ENCODE measurements at regions not wholly inside any gene's neighbourhood (a gene's known extent, or its start where the extent isn't known, plus 50 kb on each side); places are given as distances from the start of the nearest gene placed in this dataset.

DNA sequence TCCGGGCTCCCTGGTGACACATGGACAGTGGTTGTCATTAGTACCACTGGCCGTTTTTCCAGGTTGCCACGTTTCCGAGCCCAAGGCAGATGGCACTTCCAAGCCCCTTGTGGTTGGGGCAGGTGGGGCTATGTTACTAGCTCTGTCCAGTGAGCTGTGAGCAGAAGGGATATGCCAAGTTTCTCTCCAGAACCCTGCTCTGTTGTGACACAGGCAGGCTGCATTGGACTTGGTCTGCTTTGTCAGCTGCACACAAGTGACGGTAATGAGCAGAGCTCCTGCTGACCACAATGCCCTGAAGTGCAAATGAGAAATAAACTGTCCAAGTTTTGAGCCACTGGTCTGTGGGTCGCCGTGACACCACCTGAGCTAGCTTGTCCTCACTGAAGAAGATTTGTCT, 118.8 kb downstream of the GYPC start:
- no peak for DNase-seq (ENCODE audit: low spot score)

DNA sequence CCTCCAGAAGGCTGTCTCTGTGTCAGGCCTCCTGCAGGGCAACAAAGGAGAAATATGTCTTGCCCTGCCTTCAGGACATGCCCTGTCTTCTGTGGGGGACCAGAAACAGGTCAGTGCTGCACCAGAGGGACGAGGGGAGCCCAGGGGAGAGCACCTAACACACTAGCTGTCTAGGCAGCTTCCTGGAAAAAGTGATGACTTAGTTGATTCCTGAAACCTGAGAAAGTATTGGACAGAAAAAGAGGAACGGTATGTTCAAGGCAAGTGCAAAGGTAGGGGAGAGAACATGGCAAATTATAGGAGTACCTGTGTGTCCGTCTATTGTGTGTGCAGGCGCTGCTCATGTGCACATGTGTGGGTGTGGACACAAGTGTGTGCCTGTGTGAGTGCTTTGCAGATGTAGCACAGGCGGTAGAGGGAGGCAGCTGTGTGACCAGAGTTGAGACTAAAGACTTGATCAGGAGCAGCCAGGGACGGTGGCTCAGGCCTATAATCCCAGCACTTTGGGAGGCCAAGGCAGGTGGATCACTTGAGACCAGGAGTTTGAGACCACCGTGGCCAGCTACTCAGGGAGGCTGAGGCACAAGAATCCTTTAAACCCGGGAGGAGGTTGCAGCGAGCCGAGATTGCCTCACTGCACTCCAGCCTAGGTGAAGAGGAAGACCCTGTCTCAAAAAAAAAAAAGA, 119.5 kb downstream of the GYPC start:
- DNase-seq (ENCODE audit: low spot score): no peak

DNA sequence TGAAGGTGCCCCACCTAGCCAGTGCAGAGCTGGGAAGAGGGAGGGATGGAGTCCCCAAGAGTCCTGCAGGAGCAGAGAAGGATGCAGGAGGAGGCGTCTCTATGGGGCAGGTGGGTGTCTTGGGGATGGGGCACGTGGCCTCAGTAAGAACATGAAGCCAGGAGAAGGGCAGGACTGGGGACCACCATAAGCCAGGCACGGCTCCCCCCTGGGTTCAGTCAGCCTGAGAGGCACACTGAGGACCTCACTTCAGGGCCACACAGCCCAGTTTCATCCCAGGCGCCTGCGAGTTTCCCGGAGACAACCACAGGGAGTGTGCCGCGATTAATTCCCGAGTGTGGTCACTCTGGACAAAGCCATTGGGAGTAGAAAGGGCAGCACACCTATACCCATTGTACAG, 120.3 kb downstream of the GYPC start:
- no peak for DNase-seq (ENCODE audit: low spot score)

- DNase-seq (ENCODE audit: low spot score): peak; percentile 71
These were observed 121.0 kb downstream of the GYPC start for GRCh38 chr2:126776692-126777619.

GRCh38 chr2:126777620-126777978, 121.1 kb upstream of the TEX51 start:
- no peak for DNase-seq (ENCODE audit: low spot score)

DNA sequence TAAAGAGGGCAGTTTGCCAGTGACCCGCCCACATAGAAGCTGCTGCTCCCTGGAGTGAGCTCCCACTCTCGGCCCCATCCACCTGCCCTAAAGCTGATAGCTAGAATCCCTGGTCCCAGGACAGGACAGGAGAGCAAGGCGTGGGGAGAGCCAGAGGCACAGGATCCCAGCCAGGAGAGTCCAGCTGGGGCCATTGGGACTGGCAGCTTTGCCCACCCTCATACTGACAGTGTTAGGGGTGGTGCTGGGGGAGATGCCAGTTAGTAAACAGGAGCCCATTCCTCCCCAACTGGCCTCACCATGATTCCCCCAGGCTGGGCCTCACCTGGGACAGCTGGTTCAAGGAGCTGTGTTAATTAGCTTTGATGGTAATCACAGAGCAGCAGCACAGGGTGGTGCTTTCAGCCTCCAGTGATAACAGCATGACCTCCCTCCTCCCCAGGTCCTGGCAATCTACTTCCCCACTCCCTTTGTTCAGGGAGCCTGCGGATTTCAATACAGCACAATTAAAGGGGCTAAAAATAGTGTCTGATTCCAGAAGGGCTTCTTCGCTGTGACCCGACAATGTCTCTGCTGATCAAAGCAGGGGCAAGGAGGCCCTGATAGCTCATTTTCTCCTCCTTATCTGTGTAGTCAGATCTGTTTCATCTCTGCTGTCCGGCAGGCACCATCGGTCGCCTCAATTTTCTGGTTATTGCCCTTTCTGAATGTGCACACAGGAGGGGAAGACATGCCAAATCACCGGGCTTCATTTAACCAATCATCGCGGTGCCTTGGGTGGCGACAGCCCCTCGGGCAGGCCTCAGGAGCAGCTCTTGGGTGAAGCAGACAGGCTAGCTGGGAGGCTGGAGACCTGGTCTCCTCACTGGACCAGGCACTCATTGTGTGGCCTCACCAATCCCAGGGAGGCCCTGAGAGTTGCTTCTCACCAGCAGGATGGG, 119.9 kb upstream of the TEX51 start:
- DNase-seq (ENCODE audit: low spot score): no peak

DNA sequence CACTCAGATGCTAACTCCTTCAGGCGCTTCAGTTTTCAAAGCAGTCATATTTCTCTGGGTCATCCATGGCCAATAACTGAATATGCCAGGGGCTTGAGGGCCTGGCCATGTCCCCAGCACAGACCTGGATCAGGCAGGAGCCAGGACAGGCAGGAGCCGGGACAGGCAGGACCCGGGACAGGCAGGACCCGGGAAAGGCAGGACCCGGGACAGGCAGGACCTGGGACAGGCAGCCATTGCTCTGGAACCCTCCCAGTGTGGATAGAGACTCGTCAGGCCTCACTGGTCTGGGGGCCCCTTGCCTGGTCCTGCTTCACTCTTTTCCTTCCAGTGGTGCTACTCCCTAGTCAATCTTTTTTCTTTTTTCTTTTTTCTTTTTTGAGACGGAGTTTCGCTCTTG, 117.5 kb upstream of the TEX51 start:
- DNase-seq (ENCODE audit: low spot score): no peak

GRCh38 chr2:126781806-126782205, 116.9 kb upstream of the TEX51 start:
- no peak for DNase-seq (ENCODE audit: low spot score)

DNA sequence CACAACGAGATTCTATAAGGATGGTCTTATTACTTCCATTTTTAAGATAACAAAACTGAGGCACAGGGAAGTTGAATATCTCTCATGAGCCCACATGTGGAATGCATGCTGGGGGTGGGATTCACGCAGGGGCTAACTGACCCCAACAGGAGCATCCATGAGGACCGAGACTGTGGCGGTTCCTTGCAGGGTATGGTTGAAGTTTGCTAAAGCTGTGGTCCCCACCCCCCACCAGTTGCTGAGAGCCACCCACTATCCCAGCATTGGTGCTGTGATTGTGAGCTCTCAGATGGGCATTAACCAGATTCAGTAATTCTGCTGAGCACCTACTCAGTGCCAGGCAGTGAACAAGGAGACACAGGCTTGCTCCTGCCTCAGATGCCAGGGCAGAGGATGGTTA, 116.0 kb upstream of the TEX51 start:
- DNase-seq (ENCODE audit: low spot score): no peak

GRCh38 chr2:126783341-126783740, 115.3 kb upstream of the TEX51 start:
- no peak for DNase-seq (ENCODE audit: low spot score)

- no peak for DNase-seq (ENCODE audit: low spot score)
These were observed 114.6 kb upstream of the TEX51 start for GRCh38 chr2:126784045-126784444.

DNA sequence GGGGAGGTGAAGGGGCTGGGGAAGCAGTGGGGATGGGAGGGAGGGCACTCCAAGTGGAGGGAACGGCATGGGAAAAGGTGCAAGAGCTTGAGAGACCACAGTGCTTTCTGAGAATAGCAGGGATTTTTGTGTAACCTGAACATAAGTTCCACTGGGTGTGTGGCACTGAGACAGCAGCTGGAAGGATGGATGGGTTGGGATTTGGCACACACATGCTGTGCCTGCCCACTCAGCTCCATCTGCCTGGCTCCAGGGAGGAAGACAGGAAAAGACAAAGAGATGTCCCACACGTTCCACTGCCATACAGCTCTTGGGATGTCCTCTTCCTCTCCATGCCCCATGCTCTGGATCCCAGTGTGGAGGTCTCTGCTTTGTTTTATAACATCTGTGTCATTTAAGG, 114.1 kb upstream of the TEX51 start:
- DNase-seq (ENCODE audit: low spot score): no peak

- DNase-seq (ENCODE audit: low spot score): no peak
These were observed 113.5 kb upstream of the TEX51 start for GRCh38 chr2:126785236-126785635.

- DNase-seq (ENCODE audit: low spot score): no peak
These were observed 112.8 kb upstream of the TEX51 start for GRCh38 chr2:126785862-126786261.

GRCh38 chr2:126786765-126787164, 111.9 kb upstream of the TEX51 start:
- DNase-seq (ENCODE audit: low spot score): no peak

GRCh38 chr2:126787289-126787688, 111.4 kb upstream of the TEX51 start:
- DNase-seq (ENCODE audit: low spot score): no peak

DNA sequence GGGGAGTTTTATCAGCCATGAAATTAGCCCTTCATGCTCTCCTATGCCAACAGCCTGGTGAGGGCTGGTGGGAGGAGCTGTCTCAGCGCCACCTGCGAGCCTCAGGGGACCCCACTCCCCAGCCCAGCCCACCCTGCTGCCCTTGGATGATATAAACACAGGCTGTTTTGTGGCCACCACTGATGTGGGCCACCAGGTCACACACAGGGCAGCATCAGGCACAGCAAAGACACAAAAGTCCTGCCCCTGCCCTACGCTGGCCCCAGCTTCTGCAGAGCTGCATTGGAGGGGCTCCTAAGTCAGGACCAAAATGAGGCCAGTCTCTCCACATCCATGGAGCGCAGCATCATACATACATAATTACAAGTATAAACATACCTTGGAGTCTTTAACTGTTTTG, 110.6 kb upstream of the TEX51 start:
- DNase-seq (ENCODE audit: low spot score): no peak

DNA sequence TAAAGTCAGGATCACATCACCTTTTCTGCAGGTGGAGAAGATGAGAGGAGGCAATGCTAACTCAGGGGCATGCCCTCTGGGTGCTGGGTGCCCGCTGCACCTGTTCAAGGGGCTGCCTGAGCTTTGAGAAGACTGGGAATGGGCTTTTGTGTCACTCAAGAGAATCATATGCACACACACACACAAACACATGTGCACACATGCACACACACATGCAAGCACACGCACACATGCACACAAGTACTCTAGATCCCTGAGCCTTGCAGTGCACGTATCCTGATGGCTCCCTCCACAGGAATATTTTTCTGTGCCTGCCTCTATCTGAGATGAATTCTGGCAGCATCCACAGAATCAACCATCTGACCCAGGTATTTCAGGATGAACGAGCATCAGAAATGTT, 110.0 kb upstream of the TEX51 start:
- no peak for DNase-seq (ENCODE audit: low spot score)

DNA sequence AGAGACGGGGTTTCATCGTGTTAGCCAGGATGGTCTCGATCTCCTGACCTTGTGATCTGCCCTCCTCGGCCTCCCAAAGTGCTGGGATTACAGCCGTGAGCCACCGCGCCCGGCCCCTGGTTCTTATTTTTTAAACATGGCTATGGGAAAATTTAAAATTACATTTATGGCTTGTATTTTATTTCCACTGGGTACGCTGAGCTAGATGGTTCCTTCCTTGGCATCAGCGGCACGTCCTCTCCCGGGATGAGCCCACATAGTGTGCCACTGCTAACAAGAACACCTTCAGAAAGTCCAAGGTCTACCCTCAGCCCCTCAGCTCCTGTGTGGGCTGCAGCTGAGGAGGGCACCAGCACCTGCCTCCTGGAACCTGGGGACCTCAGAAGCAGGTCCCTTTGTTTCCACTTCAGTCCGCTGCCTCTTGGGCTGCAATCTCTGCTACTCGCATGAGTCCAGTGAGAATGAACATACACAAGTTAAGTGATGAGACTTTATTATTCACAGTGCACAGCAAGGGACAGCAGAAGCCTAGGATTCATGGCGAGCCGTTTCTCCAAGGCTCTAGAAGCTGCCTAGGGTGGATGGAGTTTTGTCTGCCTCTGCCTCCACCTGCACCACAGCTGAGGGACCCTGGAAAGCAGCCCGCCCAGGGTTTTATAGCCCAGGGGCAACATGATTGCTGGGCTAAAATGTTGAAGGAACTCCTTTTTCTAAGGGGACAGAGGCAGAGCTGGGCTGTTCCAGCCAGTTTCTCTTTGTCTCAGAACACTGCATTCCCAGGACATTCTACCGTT, 107.5 kb upstream of the TEX51 start:
- DNase-seq (ENCODE audit: low spot score): no peak

GRCh38 chr2:126792186-126792585, 106.5 kb upstream of the TEX51 start:
- DNase-seq (ENCODE audit: low spot score): no peak

DNA sequence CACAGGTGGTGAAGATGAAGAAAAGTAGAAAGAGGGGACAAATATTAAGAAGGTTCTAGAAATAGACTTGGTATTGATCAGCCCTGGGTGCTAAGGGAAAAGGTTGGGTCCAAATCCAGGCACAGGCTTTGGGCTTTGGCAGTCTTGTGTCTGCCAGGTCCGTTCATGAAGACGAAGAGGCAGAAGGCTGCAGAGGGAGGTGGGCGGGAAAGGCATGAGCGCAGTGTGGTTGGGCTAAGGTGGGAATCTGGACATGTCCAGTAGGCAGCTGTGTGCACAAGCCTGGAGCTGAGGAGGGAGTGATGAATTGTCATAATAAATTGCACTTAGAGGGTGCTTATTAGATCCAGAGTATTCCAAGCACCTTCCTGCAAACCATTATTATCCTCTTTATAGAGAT, 105.7 kb upstream of the TEX51 start:
- no peak for DNase-seq (ENCODE audit: low spot score)
